ENCODE measurements at regions not wholly inside any gene's neighbourhood (a gene's known extent, or its start where the extent isn't known, plus 50 kb on each side); places are given as distances from the start of the nearest gene placed in this dataset.
"Not testable (repeated sequence)": the region's sequence is repeated elsewhere in the genome, so short reads cannot be mapped to it uniquely, and the experiment has no call there.

GRCh38 chrX:20685652-20686051, 418.9 kb upstream of the RPS6KA3 start:
- no peak overlapping the region for H3K27ac ChIP-seq
- TF ChIP-seq ZFX (IDR thresholded peaks at IDR 0.05) = no peak
- TF ChIP-seq CTCF (conservative IDR thresholded peaks at IDR 0.05) = no peak

GRCh38 chrX:20681683-20682082, 415.0 kb upstream of the RPS6KA3 start:
- no peak overlapping the region for H3K27ac ChIP-seq
- TF ChIP-seq ZFX (IDR thresholded peaks at IDR 0.05) = no peak
- TF ChIP-seq CTCF (conservative IDR thresholded peaks at IDR 0.05) = no peak

- no peak overlapping the region for H3K27ac ChIP-seq
- TF ChIP-seq ZFX (IDR thresholded peaks at IDR 0.05) (no peak), CTCF (conservative IDR thresholded peaks at IDR 0.05) (no peak)
These were observed 414.3 kb upstream of the RPS6KA3 start for GRCh38 chrX:20680998-20681397.

- TF ChIP-seq CTCF (conservative IDR thresholded peaks at IDR 0.05) (no peak), ZFX (IDR thresholded peaks at IDR 0.05) (no peak)
These were observed 405.8 kb upstream of the RPS6KA3 start for GRCh38 chrX:20672476-20672875.

GRCh38 chrX:20671746-20672145, 405.0 kb upstream of the RPS6KA3 start:
- H3K27ac ChIP-seq = not testable (repeated sequence)

More at GRCh38 chrX:20672476-20672875, 405.8 kb upstream of the RPS6KA3 start:
- H3K27ac ChIP-seq = no peak overlapping the region

GRCh38 chrX:20670611-20671010, 403.9 kb upstream of the RPS6KA3 start:
- no peak overlapping the region for H3K27ac ChIP-seq
- TF ChIP-seq ZFX (IDR thresholded peaks at IDR 0.05) = no peak
- no peak for TF ChIP-seq CTCF (conservative IDR thresholded peaks at IDR 0.05)

- no peak for TF ChIP-seq ZFX (IDR thresholded peaks at IDR 0.05)
- no peak for TF ChIP-seq CTCF (conservative IDR thresholded peaks at IDR 0.05)
- H3K27ac ChIP-seq = no peak overlapping the region
These were observed 401.8 kb upstream of the RPS6KA3 start for GRCh38 chrX:20668550-20668949.

GRCh38 chrX:20666331-20666730, 399.6 kb upstream of the RPS6KA3 start:
- TF ChIP-seq CTCF (conservative IDR thresholded peaks at IDR 0.05) (no peak), ZFX (IDR thresholded peaks at IDR 0.05) (no peak)
- H3K27ac ChIP-seq = no peak overlapping the region
